ENCODE measurements at regions not wholly inside any gene's neighbourhood (a gene's known extent, or its start where the extent isn't known, plus 50 kb on each side); places are given as distances from the start of the nearest gene placed in this dataset.
A peak's percentile ranks its signal among the peaks of the same experiment; 100 is the strongest.

GRCh38 chr9:86670536-86670935, 276.8 kb downstream of the GAS1 start:
- Histone ChIP-seq H3K4me3 (no peak overlapping the region), H3K9me3 (peaks cover 7% of the 10 kb centered on the region; the same call in 1 of the 2 replicates), H3K27me3 (no peaks in the 10 kb centered on the region), H3K36me3 (no peaks in the 10 kb centered on the region)
- DNase-seq: no peak

GRCh38 chr9:86670076-86670475, 277.2 kb downstream of the GAS1 start:
- no peak for DNase-seq
- no peaks in the 10 kb centered on the region for H3K27me3 ChIP-seq
- H3K4me3 ChIP-seq: no peak overlapping the region
- H3K36me3 ChIP-seq: no peaks in the 10 kb centered on the region
- H3K9me3 ChIP-seq: peaks cover 7% of the 10 kb centered on the region; the same call in 1 of the 2 replicates

- peaks cover 7% of the 10 kb centered on the region; the same call in 1 of the 2 replicates for H3K9me3 ChIP-seq
- no peaks in the 10 kb centered on the region for H3K36me3 ChIP-seq
- H3K27me3 ChIP-seq: no peaks in the 10 kb centered on the region
- H3K4me3 ChIP-seq: no peak overlapping the region
- DNase-seq: no peak
These were observed 277.9 kb downstream of the GAS1 start for GRCh38 chr9:86669422-86669821.

- H3K36me3 ChIP-seq: no peaks in the 10 kb centered on the region
- no peaks in the 10 kb centered on the region for H3K27me3 ChIP-seq
- H3K4me3 ChIP-seq: no peak overlapping the region
- H3K9me3 ChIP-seq: peaks cover 7% of the 10 kb centered on the region; the same call in 1 of the 2 replicates
- no peak for DNase-seq
These were observed 278.8 kb downstream of the GAS1 start for GRCh38 chr9:86668488-86668887.

GRCh38 chr9:86667307-86667706, 280.0 kb downstream of the GAS1 start:
- Histone ChIP-seq H3K36me3 (no peaks in the 10 kb centered on the region), H3K27me3 (no peaks in the 10 kb centered on the region), H3K4me3 (no peak overlapping the region), H3K9me3 (peaks cover 7% of the 10 kb centered on the region; the same call in 1 of the 2 replicates)
- DNase-seq: peak; percentile 5

- no peaks in the 10 kb centered on the region for H3K27me3 ChIP-seq
- no peak for DNase-seq
- 0 out of 2 replicates have a peak, but pooled peaks cover under 1% of the 10 kb centered on the region for H3K9me3 ChIP-seq
- no peaks in the 10 kb centered on the region for H3K36me3 ChIP-seq
- no peak overlapping the region for H3K4me3 ChIP-seq
These were observed 281.9 kb downstream of the GAS1 start for GRCh38 chr9:86665416-86665815.

- Histone ChIP-seq H3K9me3 (no peaks in the 10 kb centered on the region), H3K27me3 (no peaks in the 10 kb centered on the region), H3K4me3 (no peak overlapping the region), H3K36me3 (no peaks in the 10 kb centered on the region)
- no peak for DNase-seq
These were observed 282.7 kb downstream of the GAS1 start for GRCh38 chr9:86664603-86665002.

GRCh38 chr9:86663905-86664304, 283.4 kb downstream of the GAS1 start:
- no peak for DNase-seq
- Histone ChIP-seq H3K9me3 (no peaks in the 10 kb centered on the region), H3K36me3 (no peaks in the 10 kb centered on the region), H3K4me3 (no peak overlapping the region), H3K27me3 (no peaks in the 10 kb centered on the region)

GRCh38 chr9:86662890-86663468, 284.3 kb downstream of the GAS1 start:
- Histone ChIP-seq H3K36me3 (no peaks in the 10 kb centered on the region), H3K27me3 (no peaks in the 10 kb centered on the region), H3K4me3 (no peak overlapping the region), H3K9me3 (no peaks in the 10 kb centered on the region)
- DNase-seq: no peak

- Histone ChIP-seq H3K4me3 (no peak overlapping the region), H3K9me3 (no peaks in the 10 kb centered on the region), H3K27me3 (no peaks in the 10 kb centered on the region), H3K36me3 (no peaks in the 10 kb centered on the region)
- peak; percentile 26 for DNase-seq
These were observed 287.0 kb downstream of the GAS1 start for GRCh38 chr9:86660146-86660943.

GRCh38 chr9:86659413-86660046, 287.8 kb downstream of the GAS1 start:
- no peak for DNase-seq
- no peaks in the 10 kb centered on the region for H3K27me3 ChIP-seq
- no peaks in the 10 kb centered on the region for H3K36me3 ChIP-seq
- no peaks in the 10 kb centered on the region for H3K9me3 ChIP-seq
- no peak overlapping the region for H3K4me3 ChIP-seq

- H3K4me3 ChIP-seq: no peak overlapping the region
- no peaks in the 10 kb centered on the region for H3K27me3 ChIP-seq
- H3K9me3 ChIP-seq: no peaks in the 10 kb centered on the region; the same call in 1 of the 2 replicates
- no peaks in the 10 kb centered on the region for H3K36me3 ChIP-seq
- no peak for DNase-seq
These were observed 292.2 kb downstream of the GAS1 start for GRCh38 chr9:86655147-86655546.

- no peak for DNase-seq
- Histone ChIP-seq H3K4me3 (no peak overlapping the region), H3K27me3 (no peaks in the 10 kb centered on the region), H3K9me3 (no peaks in the 10 kb centered on the region; the same call in 1 of the 2 replicates), H3K36me3 (no peaks in the 10 kb centered on the region)
These were observed 293.8 kb downstream of the GAS1 start for GRCh38 chr9:86653466-86653865.

GRCh38 chr9:86652736-86653135, 294.6 kb downstream of the GAS1 start:
- no peaks in the 10 kb centered on the region for H3K36me3 ChIP-seq
- no peaks in the 10 kb centered on the region; the same call in 1 of the 2 replicates for H3K9me3 ChIP-seq
- no peaks in the 10 kb centered on the region for H3K27me3 ChIP-seq
- DNase-seq: no peak
- H3K4me3 ChIP-seq: no peak overlapping the region

GRCh38 chr9:86649913-86650312, 295.7 kb upstream of the TUT7 start:
- no peak for DNase-seq
- no peaks in the 10 kb centered on the region for H3K36me3 ChIP-seq
- no peak overlapping the region for H3K4me3 ChIP-seq
- no peaks in the 10 kb centered on the region for H3K27me3 ChIP-seq
- H3K9me3 ChIP-seq: no peaks in the 10 kb centered on the region; the same call in 1 of the 2 replicates

GRCh38 chr9:86648828-86649170, 294.6 kb upstream of the TUT7 start:
- DNase-seq: no peak
- Histone ChIP-seq H3K27me3 (no peaks in the 10 kb centered on the region), H3K36me3 (no peaks in the 10 kb centered on the region), H3K9me3 (no peaks in the 10 kb centered on the region; the same call in 1 of the 2 replicates), H3K4me3 (no peak overlapping the region)

- H3K4me3 ChIP-seq: no peak overlapping the region
- H3K27me3 ChIP-seq: no peaks in the 10 kb centered on the region
- H3K9me3 ChIP-seq: no peaks in the 10 kb centered on the region
- H3K36me3 ChIP-seq: no peaks in the 10 kb centered on the region
- no peak for DNase-seq
These were observed 294.1 kb upstream of the TUT7 start for GRCh38 chr9:86648156-86648827.
